ENCODE measurements at regions not wholly inside any gene's neighbourhood (a gene's known extent, or its start where the extent isn't known, plus 50 kb on each side); places are given as distances from the start of the nearest gene placed in this dataset.

DNA sequence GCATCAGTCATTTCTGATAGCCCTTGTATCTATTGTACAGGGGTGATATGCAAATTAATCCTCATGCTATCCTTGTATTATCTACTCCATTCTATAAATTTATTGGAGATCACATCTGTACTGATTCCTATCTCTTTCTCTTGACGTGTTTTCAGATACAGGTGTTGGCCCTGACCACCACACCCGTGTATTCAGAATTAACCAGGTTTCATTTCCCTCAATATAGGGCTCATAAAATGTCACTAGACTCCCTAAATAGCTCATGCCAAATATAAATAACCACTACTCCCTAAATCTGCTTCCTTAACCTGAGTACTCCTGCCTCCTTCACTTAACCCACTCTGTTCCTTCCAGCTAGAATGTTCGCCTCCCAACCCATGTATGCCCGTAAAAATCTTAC is 522.8 kb upstream of the KLF4 start:
- TF ChIP-seq CTCF (IDR thresholded peaks at IDR 0.05; ENCODE audit: low read depth, low read length) (no peak), EZH2phosphoT487 (IDR thresholded peaks at IDR 0.05; ENCODE audit: low read depth) (no peak)
